B cell (primary cell): ENCODE measurements at regions not wholly inside any gene's neighbourhood (a gene's known extent, or its start where the extent isn't known, plus 50 kb on each side); places are given as distances from the start of the nearest gene placed in this dataset.

Experiments used
- ATAC-seq: fragments of 200-7000 bp; cut with Tn5 transposase; one replicate; pipeline ENCODE4 v1.10.0; 2021; ENCODE audit warnings: low read depth, mild to moderate bottlenecking, moderate number of reproducible peaks, moderate library complexity
- CTCF ChIA-PET: fragments of 350-600 bp; sonication (Branson Sonifier 250); formaldehyde crosslinking; loops from one replicate; lab custom pipeline; 2021; ENCODE audit warnings: antibody characterized with exemption, inconsistent platforms; lab: Charles Lee
- POLR2A ChIA-PET: fragments of 350-600 bp; sonication (Branson Sonifier 250); formaldehyde crosslinking; loops from one replicate; lab custom pipeline; 2021; ENCODE audit warnings: antibody characterized with exemption; lab: Charles Lee
- DNase-seq: peaks from one replicate; pipeline ENCODE4 v3.0.0; 2013
- H2AFZ ChIP-seq: 2 replicates; pipeline ENCODE4 v1.6.1; 2012; ENCODE audit warnings: mild to moderate bottlenecking, low read depth, low read length; ENCODE audit not compliant: insufficient read depth, poor library complexity, severe bottlenecking
- H3K27ac ChIP-seq, 2 donors: 1 replicate in 1 of 2; 2 replicates in 1 of 2; pipeline ENCODE4 v1.5.1; 2012 to 2013; ENCODE audit warnings: low read length in 2 of 2, mild to moderate bottlenecking in 2 of 2, moderate library complexity in 1 of 2
- H3K27me3 ChIP-seq, 4 experiments: fragments of 200-600 bp in 1 of 4; sonication (generic) in 1 of 4; replicated peaks in 1 of 4; 1 replicate in 2 of 4; 2 replicates in 2 of 4; pipeline versions ENCODE4 v1.6.1 to v1.7.0; 2013 to 2016; ENCODE audit warnings: low read length in 3 of 4, mild to moderate bottlenecking in 2 of 4, mixed read lengths in 1 of 4, moderate library complexity in 1 of 4; ENCODE audit not compliant: insufficient read depth in 4 of 4, control insufficient read depth in 3 of 4; ENCODE audit errors: control extremely low read depth in 1 of 4
- H3K36me3 ChIP-seq, 2 experiments: replicated peaks in 1 of 2; 1 replicate in 1 of 2; 2 replicates in 1 of 2; pipeline versions ENCODE4 v1.6.1 to v1.7.1; 2013; ENCODE audit warnings: low read length in 1 of 2; ENCODE audit not compliant: insufficient read depth in 2 of 2, control insufficient read depth in 1 of 2; ENCODE audit errors: control extremely low read depth in 1 of 2, extremely low read depth in 1 of 2
- H3K4me1 ChIP-seq, 2 donors: fragments of 200-600 bp in 1 of 2; sonication (generic) in 1 of 2; 1 replicate in 1 of 2; 2 replicates in 1 of 2; pipeline versions ENCODE4 v1.5.1 to v1.6.1; 2013 to 2017; ENCODE audit warnings: low read length in 2 of 2; ENCODE audit not compliant: control insufficient read depth in 2 of 2, insufficient read depth in 2 of 2
- H3K4me2 ChIP-seq: replicated peaks from 2 replicates; pipeline ENCODE3; 2012; ENCODE audit warnings: mild to moderate bottlenecking, low read depth, low read length; ENCODE audit not compliant: poor library complexity, severe bottlenecking
- H3K4me3 ChIP-seq, 5 experiments: fragments of 200-600 bp in 1 of 5; sonication (generic) in 1 of 5; 1 replicate in 3 of 5; 2 replicates in 2 of 5; pipeline versions ENCODE4 v1.5.1 to v1.7.0; 2011 to 2016; ENCODE audit warnings: low read length in 4 of 5, mild to moderate bottlenecking in 4 of 5, low read depth in 2 of 5, control low read depth in 1 of 5, moderate library complexity in 1 of 5; ENCODE audit not compliant: insufficient read depth in 1 of 5; ENCODE audit errors: control extremely low read depth in 1 of 5, extremely low read depth in 1 of 5
- H3K79me2 ChIP-seq: fragments of 200-600 bp; sonication (generic); one replicate; pipeline ENCODE4 v1.6.0; 2016; ENCODE audit warnings: low read length; ENCODE audit not compliant: control insufficient read depth, insufficient read depth
- H3K9ac ChIP-seq: fragments of 200-600 bp; sonication (generic); 2 replicates; pipeline ENCODE4 v1.6.1; 2017; ENCODE audit warnings: mild to moderate bottlenecking, low read length, moderate library complexity
- H3K9me3 ChIP-seq, 3 donors: one replicate each; pipeline versions ENCODE4 v1.6.1 to v1.7.1; 2013; ENCODE audit warnings: low read length in 2 of 3; ENCODE audit not compliant: control insufficient read depth in 2 of 3, insufficient read depth in 1 of 3; ENCODE audit errors: control extremely low read depth in 1 of 3
- H4K20me1 ChIP-seq: 2 replicates; pipeline ENCODE4 v1.6.0; 2012; ENCODE audit warnings: mild to moderate bottlenecking, low read length; ENCODE audit not compliant: insufficient read depth, control insufficient read depth, poor library complexity, severe bottlenecking
- H3K27ac Mint-ChIP-seq: one replicate; pipeline ENCODE4 v1.8.0; 2021; ENCODE audit warnings: mixed read lengths
- H3K27me3 Mint-ChIP-seq: one replicate; pipeline ENCODE4 v1.8.0; 2021; ENCODE audit warnings: mixed read lengths
- H3K4me1 Mint-ChIP-seq: one replicate; pipeline ENCODE4 v1.8.0; 2021; ENCODE audit warnings: mixed read lengths
- H3K4me3 Mint-ChIP-seq: one replicate; pipeline ENCODE4 v1.8.0; 2021; ENCODE audit warnings: mixed read lengths
- H3K9me3 Mint-ChIP-seq: one replicate; pipeline ENCODE4 v1.8.0; 2022; ENCODE audit warnings: mixed read lengths; ENCODE audit not compliant: insufficient read depth
- CTCF ChIP-seq: fragments of 200-600 bp; IDR thresholded peaks from one replicate; pipeline ENCODE4 v1.8.0; 2022; ENCODE audit warnings: antibody characterized with exemption, mild to moderate bottlenecking
- EZH2 ChIP-seq: IDR thresholded peaks from 2 replicates; pipeline ENCODE4 v1.6.1; 2012; ENCODE audit warnings: borderline replicate concordance, low read depth, mild to moderate bottlenecking, moderate library complexity, low read length; ENCODE audit not compliant: insufficient read depth, poor library complexity, severe bottlenecking
- WGBS: methylation state at CpG from one replicate; pipeline ENCODE4 v1.1.5; 2013; ENCODE audit warnings: missing lambda C conversion rate; ENCODE audit not compliant: insufficient coverage; 5-methylcytosine and 5-hydroxymethylcytosine counted together
- intact Hi-C: fragments of 100-400 bp; cut with micrococcal nuclease; formaldehyde crosslinking; loops from one replicate; pipeline ENCODE4 v1.10.0; 2022

GRCh38 chr11:87639753-87640364, 535.4 kb downstream of the RAB38 start:
- no CpG with 5 or more reads among the region's 1 CpG for WGBS
- ChIA-PET CTCF (no interaction called here), POLR2A (no interaction called here)
- ATAC-seq (no peak), DNase-seq (no peak)
- H3K27ac ChIP-seq, result no peak overlapping the region
- Mint-ChIP-seq H3K4me3 (no peak overlapping the region), H3K4me1 (no peaks in the 10 kb centered on the region), H3K27ac (no peak overlapping the region), H3K27me3 (no peaks in the 10 kb centered on the region), H3K9me3 (no peaks in the 10 kb centered on the region)
- H3K4me1 ChIP-seq, result no peaks in the 10 kb centered on the region
- H3K27me3 ChIP-seq, result no peaks in the 10 kb centered on the region
- no peak overlapping the region for H3K4me2 ChIP-seq
- H3K4me3 ChIP-seq, result no peak overlapping the region
- H2AFZ ChIP-seq, result no peak overlapping the region
- H3K79me2 ChIP-seq, result no peaks in the 10 kb centered on the region
- no peak for TF ChIP-seq CTCF
- TF ChIP-seq EZH2, result no peak
- H3K9me3 ChIP-seq, result no peaks in the 10 kb centered on the region
- no peak overlapping the region for H3K9ac ChIP-seq
- no peaks in the 10 kb centered on the region for H3K36me3 ChIP-seq
- intact Hi-C loops, result no loop called here
- no peaks in the 10 kb centered on the region for H4K20me1 ChIP-seq

- H3K27ac ChIP-seq, result no peak overlapping the region
- H3K27ac Mint-ChIP-seq, result no peak overlapping the region
- no peaks in the 10 kb centered on the region for H3K9me3 Mint-ChIP-seq
- H3K4me1 Mint-ChIP-seq, result no peaks in the 10 kb centered on the region
- no peaks in the 10 kb centered on the region for H3K9me3 ChIP-seq
- H3K4me2 ChIP-seq, result no peak overlapping the region
- no peaks in the 10 kb centered on the region for H3K27me3 ChIP-seq
- WGBS, result no CpG with 5 or more reads among the region's 5 CpGs
- H3K4me1 ChIP-seq, result no peaks in the 10 kb centered on the region
- no peak overlapping the region for H3K9ac ChIP-seq
- POLR2A ChIA-PET, result no interaction called here
- intact Hi-C loops, result no loop called here
- ATAC-seq (no peak), DNase-seq (no peak)
- H3K4me3 ChIP-seq, result no peak overlapping the region
- no peak overlapping the region for H3K4me3 Mint-ChIP-seq
- TF ChIP-seq EZH2 (no peak), CTCF (no peak)
- CTCF ChIA-PET, result no interaction called here
- H3K36me3 ChIP-seq, result no peaks in the 10 kb centered on the region
- no peak overlapping the region for H2AFZ ChIP-seq
- no peaks in the 10 kb centered on the region for H4K20me1 ChIP-seq
- no peaks in the 10 kb centered on the region for H3K27me3 Mint-ChIP-seq
- no peaks in the 10 kb centered on the region for H3K79me2 ChIP-seq
These were observed 540.2 kb downstream of the RAB38 start for GRCh38 chr11:87635001-87635400.
